ACHN (cell line): ENCODE measurements at regions not wholly inside any gene's neighbourhood (a gene's known extent, or its start where the extent isn't known, plus 50 kb on each side); places are given as distances from the start of the nearest gene placed in this dataset.

ENCODE experiments used
- DNase-seq: peaks from one replicate; pipeline ENCODE4 v3.0.0-alpha.2; 2015
- in situ Hi-C: cut with HindIII; loops from 2 replicates; pipeline ENCODE4 v1.10.0; 2017; ENCODE audit warnings: low sequenced_read_pairs, low pct_ligation_motif_present, low pct_unique_long_range_greater_than_20kb

GRCh38 chr10:10813656-10814055 lies 204.0 kb upstream of the CELF2 start:
- in situ Hi-C loops: no loop called here
- no peak for DNase-seq

- in situ Hi-C loops: no loop called here
- no peak for DNase-seq
Measured at GRCh38 chr10:10814069-10814468, 203.6 kb upstream of the CELF2 start.

- DNase-seq: no peak
- in situ Hi-C loops: no loop called here
Measured at GRCh38 chr10:10816447-10816846, 201.2 kb upstream of the CELF2 start.

- in situ Hi-C loops: no loop called here
- no peak for DNase-seq
Measured at GRCh38 chr10:10817609-10818008, 200.1 kb upstream of the CELF2 start.

GRCh38 chr10:10818082-10818481 lies 199.6 kb upstream of the CELF2 start:
- no peak for DNase-seq
- in situ Hi-C loops: no loop called here

- no peak for DNase-seq
- in situ Hi-C loops: no loop called here
Measured at GRCh38 chr10:10819206-10819856, 198.3 kb upstream of the CELF2 start.

- DNase-seq: no peak
- in situ Hi-C loops: no loop called here
Measured at GRCh38 chr10:10821926-10822325, 195.7 kb upstream of the CELF2 start.

- in situ Hi-C loops: no loop called here
Measured at GRCh38 chr10:10824591-10825148, 193.0 kb upstream of the CELF2 start.

GRCh38 chr10:10826125-10826524 lies 191.5 kb upstream of the CELF2 start:
- DNase-seq: peak; percentile 50
- in situ Hi-C loops: no loop called here

More at GRCh38 chr10:10824591-10825148, 193.0 kb upstream of the CELF2 start:
- DNase-seq: no peak

GRCh38 chr10:10828623-10829022 lies 189.0 kb upstream of the CELF2 start:
- no peak for DNase-seq
- in situ Hi-C loops: no loop called here

GRCh38 chr10:10829576-10829975 lies 188.1 kb upstream of the CELF2 start:
- DNase-seq: no peak
- in situ Hi-C loops: no loop called here

GRCh38 chr10:10830293-10830986 lies 187.2 kb upstream of the CELF2 start:
- in situ Hi-C loops: no loop called here
- peak; percentile 6 for DNase-seq

- DNase-seq: no peak
- in situ Hi-C loops: no loop called here
Measured at GRCh38 chr10:10831085-10831484, 186.6 kb upstream of the CELF2 start.

GRCh38 chr10:10833955-10834354 lies 183.7 kb upstream of the CELF2 start:
- in situ Hi-C loops: no loop called here
- DNase-seq: no peak

- in situ Hi-C loops: no loop called here
Measured at GRCh38 chr10:10844251-10844650, 173.4 kb upstream of the CELF2 start.

GRCh38 chr10:10845185-10845584 lies 172.5 kb upstream of the CELF2 start:
- no peak for DNase-seq
- in situ Hi-C loops: no loop called here

More at GRCh38 chr10:10844251-10844650, 173.4 kb upstream of the CELF2 start:
- DNase-seq: no peak

GRCh38 chr10:10845826-10846503 lies 171.7 kb upstream of the CELF2 start:
- in situ Hi-C loops: no loop called here
- no peak for DNase-seq

- DNase-seq: no peak
- in situ Hi-C loops: no loop called here
Measured at GRCh38 chr10:10846504-10846900, 171.2 kb upstream of the CELF2 start.

GRCh38 chr10:10847387-10847786 lies 170.3 kb upstream of the CELF2 start:
- DNase-seq: no peak
- in situ Hi-C loops: no loop called here
